H1 (cell line): ENCODE measurements at regions not wholly inside any gene's neighbourhood (a gene's known extent, or its start where the extent isn't known, plus 50 kb on each side); places are given as distances from the start of the nearest gene placed in this dataset.
A peak's percentile ranks its signal among the peaks of the same experiment; 100 is the strongest.

ENCODE experiments used
- CTCF ChIA-PET: fragments of 300-600 bp; sonication (Branson Sonifier 250); formaldehyde crosslinking; loops from one replicate; lab custom pipeline; 2021; ENCODE audit not compliant: partially characterized antibody; lab: Charles Lee
- POLR2A ChIA-PET: fragments of 300-600 bp; sonication (Branson Sonifier 250); formaldehyde crosslinking; loops from one replicate; lab custom pipeline; 2021; ENCODE audit warnings: inconsistent platforms; ENCODE audit not compliant: partially characterized antibody; lab: Charles Lee
- DNase-seq, 2 experiments: peaks; one replicate each; pipeline versions ENCODE4 v3.0.0 to v3.0.0-alpha.2; 2010 to 2022; ENCODE audit warnings: low spot score in 2 of 2, low read depth in 1 of 2, mixed read lengths in 1 of 2
- FAIRE-seq: peaks from 2 replicates; lab custom pipeline; 2011; peaks lifted over from hg19 to GRCh38; lab: Jason Lieb, UNC
- H2AFZ ChIP-seq: 2 replicates; pipeline ENCODE4 v1.8.1; 2012; ENCODE audit warnings: low read length, inconsistent platforms
- H2AK5ac ChIP-seq: 2 replicates; pipeline ENCODE4 v1.6.1; 2013; ENCODE audit warnings: low read depth, low read length
- H2BK120ac ChIP-seq: replicated peaks from 2 replicates; pipeline ENCODE3; 2013; ENCODE audit warnings: low read depth, low read length, inconsistent platforms
- H2BK12ac ChIP-seq: 2 replicates; pipeline ENCODE4 v1.6.1; 2013; ENCODE audit warnings: low read depth, low read length
- H2BK15ac ChIP-seq: 2 replicates; pipeline ENCODE4 v1.6.1; 2013; ENCODE audit warnings: low read length
- H2BK20ac ChIP-seq: 2 replicates; pipeline ENCODE4 v1.6.1; 2013; ENCODE audit warnings: low read length
- H2BK5ac ChIP-seq: 2 replicates; pipeline ENCODE4 v1.6.1; 2013; ENCODE audit warnings: low read depth, low read length
- H3K14ac ChIP-seq: 2 replicates; pipeline ENCODE4 v1.6.1; 2013; ENCODE audit warnings: inconsistent platforms; ENCODE audit not compliant: insufficient read length
- H3K18ac ChIP-seq: 2 replicates; pipeline ENCODE4 v1.6.1; 2013; ENCODE audit warnings: low read length; ENCODE audit errors: extremely low read depth
- H3K23ac ChIP-seq: 2 replicates; pipeline ENCODE4 v1.6.1; 2013; ENCODE audit warnings: inconsistent platforms; ENCODE audit not compliant: insufficient read length
- H3K23me2 ChIP-seq: 2 replicates; pipeline ENCODE4 v1.6.1; 2013; ENCODE audit warnings: low read depth, low read length
- H3K27ac ChIP-seq: 2 replicates; pipeline ENCODE4 v1.6.1; 2011; ENCODE audit warnings: low read depth, low read length, inconsistent platforms
- H3K27me3 ChIP-seq, 4 experiments: replicated peaks in 1 of 4; 1 replicate in 1 of 4; 2 replicates in 3 of 4; pipeline versions ENCODE4 v1.6.1 to v1.8.1; 2011 to 2013; ENCODE audit warnings: low read length in 3 of 4, mild to moderate bottlenecking in 3 of 4, inconsistent platforms in 2 of 4, mixed read lengths in 2 of 4, moderate library complexity in 1 of 4; ENCODE audit not compliant: control insufficient read depth in 3 of 4, insufficient read depth in 3 of 4; ENCODE audit errors: extremely low read depth in 1 of 4
- H3K36me3 ChIP-seq, 4 experiments: 2 replicates each; pipeline versions ENCODE4 v1.6.1 to v1.8.1; 2011 to 2013; ENCODE audit warnings: mild to moderate bottlenecking in 4 of 4, low read length in 3 of 4, moderate library complexity in 2 of 4, control low read depth in 1 of 4, inconsistent platforms in 1 of 4; ENCODE audit not compliant: insufficient read depth in 4 of 4, control insufficient read depth in 2 of 4
- H3K4ac ChIP-seq: replicated peaks from 2 replicates; pipeline ENCODE3; 2013; ENCODE audit warnings: low read length, low read depth, mixed read lengths, inconsistent platforms; ENCODE audit not compliant: insufficient read length
- H3K4me1 ChIP-seq, 4 experiments: replicated peaks in 1 of 4; 1 replicate in 1 of 4; 2 replicates in 3 of 4; pipeline versions ENCODE4 v1.6.1 to v1.8.1; 2011 to 2013; ENCODE audit warnings: low read length in 3 of 4, inconsistent platforms in 2 of 4, mixed read lengths in 1 of 4; ENCODE audit not compliant: insufficient read depth in 4 of 4, control insufficient read depth in 3 of 4
- H3K4me2 ChIP-seq, 2 experiments: 2 replicates each; pipeline versions ENCODE4 v1.6.1 to v1.8.1; 2011 to 2013; ENCODE audit warnings: low read depth in 2 of 2, low read length in 2 of 2, control low read depth in 1 of 2, inconsistent platforms in 1 of 2, mild to moderate bottlenecking in 1 of 2; ENCODE audit not compliant: insufficient read depth in 1 of 2
- H3K4me3 ChIP-seq, 4 experiments: fragments of 200-600, 300-600 bp in 1 of 4; sonication (generic), shearing (Covaris generic), sonication (Bioruptor Twin) in 1 of 4; 2 replicates each; pipeline versions ENCODE4 v1.5.1 to v1.8.1; 2011 to 2016; ENCODE audit warnings: low read length in 4 of 4, low read depth in 3 of 4, control low read depth in 2 of 4, inconsistent platforms in 2 of 4, mild to moderate bottlenecking in 2 of 4, mixed read lengths in 1 of 4, moderate library complexity in 1 of 4; ENCODE audit not compliant: insufficient read depth in 2 of 4; ENCODE audit errors: extremely low read depth in 1 of 4
- H3K56ac ChIP-seq: replicated peaks from 2 replicates; pipeline ENCODE3; 2013; ENCODE audit warnings: low read depth, mild to moderate bottlenecking, mixed read lengths, low read length, inconsistent platforms; ENCODE audit not compliant: insufficient read length
- H3K79me1 ChIP-seq: 2 replicates; pipeline ENCODE4 v1.6.1; 2013; ENCODE audit warnings: low read depth, low read length, control low read depth
- H3K79me2 ChIP-seq, 2 experiments: 2 replicates each; pipeline versions ENCODE4 v1.6.1 to v1.8.1; 2012 to 2013; ENCODE audit warnings: low read length in 2 of 2, mild to moderate bottlenecking in 2 of 2, inconsistent platforms in 1 of 2; ENCODE audit not compliant: insufficient read depth in 2 of 2, control insufficient read depth in 1 of 2
- H3K9ac ChIP-seq, 4 experiments: replicated peaks in 1 of 4; 1 replicate in 1 of 4; 2 replicates in 3 of 4; pipeline versions ENCODE4 v1.6.1 to v1.8.1; 2011 to 2013; ENCODE audit warnings: low read depth in 3 of 4, low read length in 3 of 4, control low read depth in 2 of 4, mild to moderate bottlenecking in 2 of 4, moderate library complexity in 2 of 4, inconsistent platforms in 1 of 4; ENCODE audit errors: extremely low read depth in 1 of 4
- H3K9me3 ChIP-seq, 2 experiments: 2 replicates each; pipeline versions ENCODE4 v1.6.1 to v1.8.1; 2012 to 2013; ENCODE audit warnings: mild to moderate bottlenecking in 2 of 2, moderate library complexity in 2 of 2, control low read depth in 1 of 2, inconsistent platforms in 1 of 2, low read depth in 1 of 2, low read length in 1 of 2, mixed read lengths in 1 of 2; ENCODE audit not compliant: insufficient read depth in 2 of 2
- H4K20me1 ChIP-seq, 2 experiments: replicated peaks in 1 of 2; 2 replicates each; pipeline versions ENCODE3 to v1.8.1; 2011 to 2013; ENCODE audit warnings: inconsistent platforms in 2 of 2, low read length in 2 of 2, mild to moderate bottlenecking in 1 of 2; ENCODE audit not compliant: insufficient read depth in 2 of 2, control insufficient read depth in 1 of 2
- H4K5ac ChIP-seq: 2 replicates; pipeline ENCODE4 v1.6.1; 2013; ENCODE audit warnings: low read length, low read depth, mixed read lengths, inconsistent platforms; ENCODE audit not compliant: insufficient read length
- H4K8ac ChIP-seq: 2 replicates; pipeline ENCODE4 v1.8.0; 2013; ENCODE audit warnings: mild to moderate bottlenecking, moderate library complexity, low read length, inconsistent platforms; ENCODE audit not compliant: insufficient read depth; ENCODE audit errors: extremely low read depth
- H4K91ac ChIP-seq: replicated peaks from 2 replicates; pipeline ENCODE3; 2013; ENCODE audit warnings: low read length, mixed read lengths, inconsistent platforms; ENCODE audit not compliant: insufficient read length
- BACH1 ChIP-seq: IDR thresholded peaks from 2 replicates; pipeline ENCODE4 v1.6.1; 2012; ENCODE audit warnings: low read length, improper control_type of control experiment
- GTF2F1 ChIP-seq: IDR thresholded peaks from 2 replicates; pipeline ENCODE4 v1.6.1; 2012; ENCODE audit warnings: low read depth, low read length, improper control_type of control experiment, borderline replicate concordance
- SRF ChIP-seq: IDR thresholded peaks from 2 replicates; pipeline ENCODE4 v1.6.1; 2011; ENCODE audit warnings: mild to moderate bottlenecking, low read depth, low read length, moderate library complexity
- YY1 ChIP-seq: IDR thresholded peaks from 2 replicates; pipeline ENCODE4 v1.6.1; 2011; ENCODE audit warnings: low read depth, mild to moderate bottlenecking, low read length
- WGBS, 2 experiments: shearing (Covaris generic) in 1 of 2; methylation state at CpG; one replicate each; pipeline versions ENCODE4 v1.1.6 to v1.1.7; 2013 to 2015; ENCODE audit warnings: low lambda C conversion rate in 2 of 2, mixed read lengths in 2 of 2, inconsistent platforms in 1 of 2, low coverage in 1 of 2, missing lambda C conversion rate in 1 of 2; ENCODE audit not compliant: insufficient replicate concordance in 2 of 2, insufficient coverage in 1 of 2, insufficient read length in 1 of 2; ENCODE audit errors: extremely low coverage in 1 of 2, missing lambda C conversion rate in 1 of 2; 5-methylcytosine and 5-hydroxymethylcytosine counted together
- TF ChIP-seq, protein P1 (sequence below), 3 experiments: IDR thresholded peaks; 1 replicate in 2 of 3; 2 replicates in 1 of 3; pipeline versions ENCODE4 v1.5.1 to v1.6.1; 2011; ENCODE audit warnings: low read length in 3 of 3, mild to moderate bottlenecking in 3 of 3, inconsistent platforms in 2 of 3, low read depth in 1 of 3, moderate library complexity in 1 of 3; ENCODE audit not compliant: insufficient read depth in 1 of 3; ENCODE audit errors: control extremely low read depth in 1 of 3

DNA sequence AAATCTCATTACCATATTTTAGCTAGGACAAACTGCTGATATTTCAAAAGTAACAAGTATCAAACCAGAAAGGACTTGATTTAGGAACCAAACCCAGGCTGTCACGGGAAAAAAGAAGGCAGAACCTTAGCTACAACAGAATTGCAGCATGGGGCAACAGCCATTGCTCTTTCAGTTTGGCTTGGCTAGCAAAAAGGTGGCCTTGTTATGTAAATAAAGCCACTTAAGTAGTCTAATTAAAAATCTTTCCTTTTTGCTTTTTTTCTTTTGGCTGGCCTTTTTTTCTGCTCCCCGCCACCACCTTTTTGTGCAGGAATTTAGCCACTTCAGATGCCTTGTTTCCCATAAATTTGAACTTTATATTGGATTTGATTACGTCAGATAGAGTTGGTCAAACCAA is 235.9 kb downstream of the CPXCR1 start:
- no peaks in the 10 kb centered on the region for H3K36me3 ChIP-seq
- DNase-seq (no peak), FAIRE-seq (peak; percentile 55)
- H3K4me1 ChIP-seq: peaks cover 0 to 11% (median 0%) of the 10 kb centered on the region in 4 experiments; a peak in 4 of 7 replicates
- H3K27ac ChIP-seq: no peak overlapping the region; the same call in 1 of the 2 replicates
- 6% methylated on average over 3 of the region's 3 CpGs; no CpG with 5 or more reads in 1 of the 2 experiments for WGBS, 2 experiments
- H2BK20ac ChIP-seq: no peak overlapping the region
- no peak overlapping the region for H2AFZ ChIP-seq
- H3K4me3 ChIP-seq: 0 out of 8 replicates have a peak overlapping the region, but pooled peaks of 1 of the 4 experiments have one; percentile 6
- no peak overlapping the region; the same call in 1 of the 2 replicates for H2BK5ac ChIP-seq
- H3K9ac ChIP-seq: no peak overlapping the region
- H2BK120ac ChIP-seq: no peak overlapping the region
- H3K14ac ChIP-seq: no peak overlapping the region
- no peaks in the 10 kb centered on the region for H4K20me1 ChIP-seq
- no peak overlapping the region for H2BK12ac ChIP-seq
- no peak overlapping the region for H4K8ac ChIP-seq
- H2AK5ac ChIP-seq: no peak overlapping the region
- H3K56ac ChIP-seq: no peak overlapping the region
- TF ChIP-seq GTF2F1 (no peak), SRF (no peak), YY1 (0 out of 2 replicates have a peak, but pooled peaks have one; percentile 55), BACH1 (no peak)
- TF ChIP-seq, protein P1, sequence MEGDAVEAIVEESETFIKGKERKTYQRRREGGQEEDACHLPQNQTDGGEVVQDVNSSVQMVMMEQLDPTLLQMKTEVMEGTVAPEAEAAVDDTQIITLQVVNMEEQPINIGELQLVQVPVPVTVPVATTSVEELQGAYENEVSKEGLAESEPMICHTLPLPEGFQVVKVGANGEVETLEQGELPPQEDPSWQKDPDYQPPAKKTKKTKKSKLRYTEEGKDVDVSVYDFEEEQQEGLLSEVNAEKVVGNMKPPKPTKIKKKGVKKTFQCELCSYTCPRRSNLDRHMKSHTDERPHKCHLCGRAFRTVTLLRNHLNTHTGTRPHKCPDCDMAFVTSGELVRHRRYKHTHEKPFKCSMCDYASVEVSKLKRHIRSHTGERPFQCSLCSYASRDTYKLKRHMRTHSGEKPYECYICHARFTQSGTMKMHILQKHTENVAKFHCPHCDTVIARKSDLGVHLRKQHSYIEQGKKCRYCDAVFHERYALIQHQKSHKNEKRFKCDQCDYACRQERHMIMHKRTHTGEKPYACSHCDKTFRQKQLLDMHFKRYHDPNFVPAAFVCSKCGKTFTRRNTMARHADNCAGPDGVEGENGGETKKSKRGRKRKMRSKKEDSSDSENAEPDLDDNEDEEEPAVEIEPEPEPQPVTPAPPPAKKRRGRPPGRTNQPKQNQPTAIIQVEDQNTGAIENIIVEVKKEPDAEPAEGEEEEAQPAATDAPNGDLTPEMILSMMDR (IDR thresholded peaks at IDR 0.05; ENCODE audit: control extremely low read depth in 1 of 3, insufficient read depth in 1 of 3, low read depth in 1 of 3, low read length in 3 of 3): no peak
- TF ChIP-seq, all 59 proteins: peak for 1
- H3K79me1 ChIP-seq: no peaks in the 10 kb centered on the region
- no peaks in the 10 kb centered on the region for H3K27me3 ChIP-seq
- POLR2A ChIA-PET: no interaction called here
- no peak overlapping the region for H3K4ac ChIP-seq
- H3K4me2 ChIP-seq: peak overlapping the region in 1 of 2 experiments; percentile 30; a peak in 1 of 4 replicates
- no peak overlapping the region for H2BK15ac ChIP-seq
- CTCF ChIA-PET: no interaction called here
- no peak overlapping the region for H3K18ac ChIP-seq
- no peaks in the 10 kb centered on the region for H3K9me3 ChIP-seq
- H3K79me2 ChIP-seq: no peaks in the 10 kb centered on the region
- no peak overlapping the region for H4K91ac ChIP-seq
- no peaks in the 10 kb centered on the region for H3K23me2 ChIP-seq
- no peak overlapping the region for H3K23ac ChIP-seq
- H4K5ac ChIP-seq: peak overlapping the region; percentile 83
